HEK293 (cell line): ENCODE measurements at regions not wholly inside any gene's neighbourhood (a gene's known extent, or its start where the extent isn't known, plus 50 kb on each side); places are given as distances from the start of the nearest gene placed in this dataset.

ENCODE experiments used
- CTCF ChIA-PET: fragments of 350-600 bp; formaldehyde crosslinking; extraction: SDS; loops from one replicate; lab custom pipeline; 2021; ENCODE audit warnings: antibody characterized with exemption; lab: Yijun Ruan, JAX
- POLR2A ChIA-PET: fragments of 300-600 bp; formaldehyde crosslinking; extraction: SDS; loops from one replicate; lab custom pipeline; 2020; ENCODE audit warnings: antibody characterized with exemption, inconsistent platforms; lab: Yijun Ruan, JAX
- H3K27ac ChIP-seq: fragments of 200-500 bp; sonication (Bioruptor generic); 2 replicates; pipeline ENCODE4 v1.5.1; 2014; ENCODE audit warnings: low read depth, low read length, control low read depth, inconsistent platforms; ENCODE audit errors: extremely low read depth
- H3K36me3 ChIP-seq, 2 experiments: fragments of 200-500 bp in 1 of 2; sonication (Bioruptor generic) in 1 of 2; 1 replicate in 1 of 2; 2 replicates in 1 of 2; pipeline ENCODE4 v1.5.1; 2014 to 2017; ENCODE audit warnings: inconsistent platforms in 2 of 2, low read length in 2 of 2; ENCODE audit not compliant: control insufficient read depth in 2 of 2, insufficient read depth in 1 of 2
- H3K4me1 ChIP-seq: fragments of 200-500 bp; sonication (Bioruptor generic); 2 replicates; pipeline ENCODE4 v1.5.1; 2014; ENCODE audit warnings: mild to moderate bottlenecking, low read length, inconsistent platforms; ENCODE audit not compliant: control insufficient read depth, insufficient read depth
- H3K4me3 ChIP-seq: 2 replicates; pipeline ENCODE4 v1.5.1; 2011; ENCODE audit warnings: low read depth, mild to moderate bottlenecking, control low read depth, low read length, moderate library complexity
- H3K9me3 ChIP-seq: fragments of 200-500 bp; sonication (Bioruptor generic); 2 replicates; pipeline ENCODE4 v1.5.1; 2014; ENCODE audit warnings: low read depth, low read length, inconsistent platforms; ENCODE audit not compliant: control insufficient read depth, insufficient read depth
- SALL2 ChIP-seq: fragments of 450-650 bp; formaldehyde crosslinking; IDR thresholded peaks from 2 replicates; pipeline ENCODE4 v1.5.0; 2017; ENCODE audit warnings: missing biosample characterization, mild to moderate bottlenecking, missing genetic modification characterization, borderline replicate concordance
- ZNF169 ChIP-seq: fragments of 450-650 bp; formaldehyde crosslinking; IDR thresholded peaks from 2 replicates; pipeline ENCODE4 v1.5.1; 2016; ENCODE audit warnings: missing biosample characterization, missing genetic modification characterization
- ZNF223 ChIP-seq: fragments of 450-650 bp; formaldehyde crosslinking; IDR thresholded peaks from 2 replicates; pipeline ENCODE4 v1.5.1; 2016; ENCODE audit warnings: missing biosample characterization, missing genetic modification characterization
- ZNF24 ChIP-seq: fragments of 450-650 bp; formaldehyde crosslinking; IDR thresholded peaks from 2 replicates; pipeline ENCODE4 v1.5.1; 2016; ENCODE audit warnings: missing biosample characterization, missing genetic modification characterization
- ZNF37A ChIP-seq: fragments of 450-650 bp; IDR thresholded peaks from 2 replicates; pipeline ENCODE4 v1.5.1; 2018; ENCODE audit warnings: missing biosample characterization, missing genetic modification characterization
- ZNF501 ChIP-seq: fragments of 450-650 bp; formaldehyde crosslinking; IDR thresholded peaks from 2 replicates; pipeline ENCODE4 v1.5.1; 2016; ENCODE audit warnings: missing biosample characterization, missing genetic modification characterization

DNA sequence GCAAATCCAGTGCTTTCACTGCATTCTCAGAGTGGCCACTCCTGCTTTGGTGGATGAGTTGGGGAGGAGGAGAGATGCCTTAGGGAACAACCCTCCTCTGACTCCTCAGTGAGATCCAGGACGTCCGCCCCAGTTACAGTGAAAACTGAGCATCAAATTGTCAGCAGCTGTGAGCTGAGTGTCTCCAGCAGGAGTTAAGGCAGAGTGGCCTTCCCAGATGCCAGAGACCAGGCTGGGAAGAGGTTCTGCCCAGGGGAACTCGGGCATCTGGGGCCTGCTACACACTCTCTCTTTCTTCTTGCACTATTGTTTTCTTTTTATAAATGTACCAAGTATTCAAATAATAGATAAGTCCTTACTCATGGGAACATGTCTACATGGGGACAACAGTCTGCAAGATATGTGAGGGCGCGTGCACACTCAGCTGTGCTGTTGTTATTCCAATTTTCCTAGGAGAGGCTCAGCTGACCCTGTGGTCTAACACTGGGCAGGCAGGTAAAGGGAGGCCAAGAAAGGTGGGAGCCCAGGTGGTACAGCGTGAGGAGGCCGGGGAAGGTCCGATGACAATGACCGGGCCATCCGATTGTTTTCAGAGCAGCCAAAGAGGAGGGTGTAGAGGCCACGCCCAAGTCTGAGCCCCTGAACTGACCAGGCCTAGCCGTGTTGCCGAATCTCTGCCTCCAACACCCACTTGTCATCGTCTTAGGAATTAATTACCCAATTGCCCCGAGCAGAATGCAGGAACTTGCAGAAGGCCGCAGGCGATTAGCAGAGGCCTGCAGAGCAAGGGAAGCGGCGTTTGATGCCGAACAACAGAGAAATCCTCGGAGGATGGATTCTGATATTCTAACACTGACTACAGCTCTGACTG, 166.9 kb downstream of the ANAPC1 start:
- H3K9me3 ChIP-seq: no peaks in the 10 kb centered on the region
- H3K36me3 ChIP-seq: no peaks in the 10 kb centered on the region
- TF ChIP-seq ZNF37A (tag by site-specific recombination): no peak
- no peak for TF ChIP-seq ZNF24
- TF ChIP-seq SALL2 (tag by site-specific recombination): no peak
- TF ChIP-seq ZNF223 (tag by site-specific recombination): no peak
- no peak for TF ChIP-seq ZNF169
- TF ChIP-seq ZNF501: no peak
- no peaks in the 10 kb centered on the region for H3K4me1 ChIP-seq
- H3K4me3 ChIP-seq: no peak overlapping the region
- ChIA-PET CTCF (interaction anchor here (0.7 kb wide), 1 partner anchor 1548 kb away, joined by 3 read pairs; no protein-coding TSS in a partner anchor), POLR2A (no interaction called here)
- no peak overlapping the region for H3K27ac ChIP-seq
